ENCODE measurements at regions not wholly inside any gene's neighbourhood (a gene's known extent, or its start where the extent isn't known, plus 50 kb on each side); places are given as distances from the start of the nearest gene placed in this dataset.

DNA sequence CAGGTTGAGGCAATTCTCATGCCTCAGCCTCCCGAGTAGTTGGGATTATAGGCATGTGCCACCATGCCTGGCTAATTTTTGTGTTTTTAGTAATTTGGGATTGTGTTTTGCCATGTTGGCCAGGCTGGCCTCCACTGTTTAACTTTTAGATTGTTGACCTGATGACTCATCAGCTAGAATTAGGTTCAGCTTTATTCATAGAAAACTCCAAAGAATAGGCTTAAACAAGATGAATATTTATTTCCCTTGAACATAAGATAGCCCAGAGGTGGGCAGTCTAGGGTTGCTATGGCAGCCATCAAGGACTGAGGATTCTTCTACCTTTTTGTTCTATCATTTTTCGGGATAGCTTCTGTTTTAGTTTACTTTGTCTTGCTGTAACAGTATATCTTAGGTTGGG is 99.6 kb upstream of the SELENOK start:
- intact Hi-C loops (cut with micrococcal nuclease) (no loop called here), in situ Hi-C loops (cut with MboI) (no loop called here)
- H3K79me2 ChIP-seq (ENCODE audit: control insufficient read depth, insufficient read depth, low read length) = no peaks in the 10 kb centered on the region
- CTCF ChIA-PET (ENCODE audit: low intra/inter-chr PET ratio) = no interaction called here
- H3K4me3 ChIP-seq = no peak overlapping the region
- WGBS (ENCODE audit: insufficient coverage, low coverage, missing lambda C conversion rate) = 0% methylated on average over 2 of the region's 2 CpGs
- ATAC-seq = no peak
- POLR2A ChIA-PET = interaction anchor here (0.7 kb wide), 1 partner anchor 11 kb away, joined by 3 read pairs; no protein-coding TSS in a partner anchor
- H2AFZ ChIP-seq (ENCODE audit: low read depth, low read length) = no peak overlapping the region
- no peaks in the 10 kb centered on the region for H4K20me1 ChIP-seq (replicated peaks; ENCODE audit: control insufficient read depth, insufficient read depth, low read length)
- no peaks in the 10 kb centered on the region for H3K27me3 ChIP-seq (ENCODE audit: control insufficient read depth in 2 of 2, insufficient read depth in 2 of 2, low read length in 2 of 2)
- TF ChIP-seq ZNF431 (CRISPR knock-in tag; IDR thresholded peaks at IDR 0.05) (no peak), TEAD4 (IDR thresholded peaks at IDR 0.05; ENCODE audit: low read length) (no peak), TEAD4 (CRISPR knock-in tag; IDR thresholded peaks at IDR 0.05; ENCODE audit: borderline replicate concordance) (no peak), ZKSCAN1 (IDR thresholded peaks at IDR 0.05; ENCODE audit: low read depth, low read length) (no peak), HIVEP1 (CRISPR knock-in tag; IDR thresholded peaks at IDR 0.05) (no peak), HCFC1 (IDR thresholded peaks at IDR 0.05; ENCODE audit: low read depth, low read length) (no peak), HMGN3 (IDR thresholded peaks at IDR 0.05; ENCODE audit: borderline replicate concordance, extremely low read depth, insufficient read length, low read depth, low read length) (no peak), ZNF224 (CRISPR knock-in tag; IDR thresholded peaks at IDR 0.05) (no peak), STAG1 (CRISPR knock-in tag; IDR thresholded peaks at IDR 0.05; ENCODE audit: borderline replicate concordance) (no peak), SUPT5H (IDR thresholded peaks at IDR 0.05) (no peak), ARID1B (IDR thresholded peaks at IDR 0.05) (no peak), ZNF444 (CRISPR knock-in tag; IDR thresholded peaks at IDR 0.05) (no peak), MBD2 (IDR thresholded peaks at IDR 0.05; ENCODE audit: borderline replicate concordance, low read depth) (no peak), ZNF217 (CRISPR knock-in tag; IDR thresholded peaks at IDR 0.05) (no peak)
- TF ChIP-seq, protein P1, sequence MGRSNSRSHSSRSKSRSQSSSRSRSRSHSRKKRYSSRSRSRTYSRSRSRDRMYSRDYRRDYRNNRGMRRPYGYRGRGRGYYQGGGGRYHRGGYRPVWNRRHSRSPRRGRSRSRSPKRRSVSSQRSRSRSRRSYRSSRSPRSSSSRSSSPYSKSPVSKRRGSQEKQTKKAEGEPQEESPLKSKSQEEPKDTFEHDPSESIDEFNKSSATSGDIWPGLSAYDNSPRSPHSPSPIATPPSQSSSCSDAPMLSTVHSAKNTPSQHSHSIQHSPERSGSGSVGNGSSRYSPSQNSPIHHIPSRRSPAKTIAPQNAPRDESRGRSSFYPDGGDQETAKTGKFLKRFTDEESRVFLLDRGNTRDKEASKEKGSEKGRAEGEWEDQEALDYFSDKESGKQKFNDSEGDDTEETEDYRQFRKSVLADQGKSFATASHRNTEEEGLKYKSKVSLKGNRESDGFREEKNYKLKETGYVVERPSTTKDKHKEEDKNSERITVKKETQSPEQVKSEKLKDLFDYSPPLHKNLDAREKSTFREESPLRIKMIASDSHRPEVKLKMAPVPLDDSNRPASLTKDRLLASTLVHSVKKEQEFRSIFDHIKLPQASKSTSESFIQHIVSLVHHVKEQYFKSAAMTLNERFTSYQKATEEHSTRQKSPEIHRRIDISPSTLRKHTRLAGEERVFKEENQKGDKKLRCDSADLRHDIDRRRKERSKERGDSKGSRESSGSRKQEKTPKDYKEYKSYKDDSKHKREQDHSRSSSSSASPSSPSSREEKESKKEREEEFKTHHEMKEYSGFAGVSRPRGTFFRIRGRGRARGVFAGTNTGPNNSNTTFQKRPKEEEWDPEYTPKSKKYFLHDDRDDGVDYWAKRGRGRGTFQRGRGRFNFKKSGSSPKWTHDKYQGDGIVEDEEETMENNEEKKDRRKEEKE (IDR thresholded peaks at IDR 0.05; ENCODE audit: borderline replicate concordance in 1 of 2, control insufficient read depth in 1 of 2, low read depth in 2 of 2, low read length in 1 of 2) = no peak
- TF ChIP-seq, protein P2, sequence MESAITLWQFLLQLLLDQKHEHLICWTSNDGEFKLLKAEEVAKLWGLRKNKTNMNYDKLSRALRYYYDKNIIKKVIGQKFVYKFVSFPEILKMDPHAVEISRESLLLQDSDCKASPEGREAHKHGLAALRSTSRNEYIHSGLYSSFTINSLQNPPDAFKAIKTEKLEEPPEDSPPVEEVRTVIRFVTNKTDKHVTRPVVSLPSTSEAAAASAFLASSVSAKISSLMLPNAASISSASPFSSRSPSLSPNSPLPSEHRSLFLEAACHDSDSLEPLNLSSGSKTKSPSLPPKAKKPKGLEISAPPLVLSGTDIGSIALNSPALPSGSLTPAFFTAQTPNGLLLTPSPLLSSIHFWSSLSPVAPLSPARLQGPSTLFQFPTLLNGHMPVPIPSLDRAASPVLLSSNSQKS (CRISPR knock-in tag; IDR thresholded peaks at IDR 0.05) = no peak
- TF ChIP-seq, protein P3, sequence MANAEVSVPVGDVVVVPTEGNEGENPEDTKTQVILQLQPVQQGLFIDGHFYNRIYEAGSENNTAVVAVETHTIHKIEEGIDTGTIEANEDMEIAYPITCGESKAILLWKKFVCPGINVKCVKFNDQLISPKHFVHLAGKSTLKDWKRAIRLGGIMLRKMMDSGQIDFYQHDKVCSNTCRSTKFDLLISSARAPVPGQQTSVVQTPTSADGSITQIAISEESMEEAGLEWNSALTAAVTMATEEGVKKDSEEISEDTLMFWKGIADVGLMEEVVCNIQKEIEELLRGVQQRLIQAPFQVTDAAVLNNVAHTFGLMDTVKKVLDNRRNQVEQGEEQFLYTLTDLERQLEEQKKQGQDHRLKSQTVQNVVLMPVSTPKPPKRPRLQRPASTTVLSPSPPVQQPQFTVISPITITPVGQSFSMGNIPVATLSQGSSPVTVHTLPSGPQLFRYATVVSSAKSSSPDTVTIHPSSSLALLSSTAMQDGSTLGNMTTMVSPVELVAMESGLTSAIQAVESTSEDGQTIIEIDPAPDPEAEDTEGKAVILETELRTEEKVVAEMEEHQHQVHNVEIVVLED (CRISPR knock-in tag; IDR thresholded peaks at IDR 0.05) = no peak
- TF ChIP-seq, protein P4, sequence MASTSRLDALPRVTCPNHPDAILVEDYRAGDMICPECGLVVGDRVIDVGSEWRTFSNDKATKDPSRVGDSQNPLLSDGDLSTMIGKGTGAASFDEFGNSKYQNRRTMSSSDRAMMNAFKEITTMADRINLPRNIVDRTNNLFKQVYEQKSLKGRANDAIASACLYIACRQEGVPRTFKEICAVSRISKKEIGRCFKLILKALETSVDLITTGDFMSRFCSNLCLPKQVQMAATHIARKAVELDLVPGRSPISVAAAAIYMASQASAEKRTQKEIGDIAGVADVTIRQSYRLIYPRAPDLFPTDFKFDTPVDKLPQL (IDR thresholded peaks at IDR 0.05; ENCODE audit: extremely low read depth, insufficient read length) = no peak
- no peaks in the 10 kb centered on the region for H3K9me1 ChIP-seq (ENCODE audit: control insufficient read depth, insufficient read depth, low read length)
- BruUV-seq (replicated peaks) = no TSS peak
- no peaks in the 10 kb centered on the region for H3K9me3 ChIP-seq (replicated peaks; ENCODE audit: control insufficient read depth, insufficient read depth, low read depth, low read length)
- H3K36me3 ChIP-seq (ENCODE audit: control insufficient read depth, insufficient read depth, low read length) = no peaks in the 10 kb centered on the region
- no peak overlapping the region for H3K27ac ChIP-seq (ENCODE audit: extremely low read depth, low read depth, low read length)
- no peak for FAIRE-seq
- no peak for DNase-seq (ENCODE audit: extremely low read depth in 1 of 4, low spot score in 3 of 4)
- no peak overlapping the region for H3K9ac ChIP-seq (ENCODE audit: insufficient read depth in 1 of 2, low read depth in 2 of 2, low read length in 2 of 2)
- no peaks in the 10 kb centered on the region for H3K4me1 ChIP-seq (replicated peaks in 1 of 2; ENCODE audit: control insufficient read depth in 2 of 2, insufficient read depth in 2 of 2, low read length in 2 of 2)
- H3K4me2 ChIP-seq (ENCODE audit: insufficient read depth, low read length) = no peak overlapping the region

All from K562 (cell line).